ENCODE measurements at regions not wholly inside any gene's neighbourhood (a gene's known extent, or its start where the extent isn't known, plus 50 kb on each side); places are given as distances from the start of the nearest gene placed in this dataset.

DNA sequence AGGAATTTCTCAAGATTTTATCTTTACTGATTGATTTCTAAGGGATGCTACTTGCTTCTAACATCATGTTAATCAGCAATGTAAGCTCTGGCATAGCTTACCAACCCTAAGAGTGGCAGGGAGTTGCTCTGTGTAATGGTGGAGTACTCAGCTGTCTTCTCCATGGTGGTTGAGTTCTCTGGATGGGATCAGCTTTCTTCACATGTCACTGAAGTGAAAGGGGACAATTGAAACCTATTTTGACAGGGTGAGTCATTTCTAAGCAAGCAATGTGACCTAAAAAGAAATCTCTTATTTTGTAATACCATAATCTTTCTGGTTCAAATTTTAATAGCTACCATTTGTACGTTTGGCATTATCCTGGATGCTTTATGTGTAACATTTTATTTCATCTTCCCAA is 430.4 kb downstream of the GJA1 start:
- Mint-ChIP-seq H3K4me3 (no peak overlapping the region), H3K36me3 (no peaks in the 10 kb centered on the region), H3K27me3 (ENCODE audit: low read depth in 3 of 3) (peaks cover 0 to 3% (median 0%) of the 10 kb centered on the region in 3 donors), H3K27ac (no peak overlapping the region), H3K9me3 (peaks cover 4 to 28% (median 10%) of the 10 kb centered on the region in 6 donors), H3K4me1 (no peaks in the 10 kb centered on the region)
- no peak for DNase-seq

DNA sequence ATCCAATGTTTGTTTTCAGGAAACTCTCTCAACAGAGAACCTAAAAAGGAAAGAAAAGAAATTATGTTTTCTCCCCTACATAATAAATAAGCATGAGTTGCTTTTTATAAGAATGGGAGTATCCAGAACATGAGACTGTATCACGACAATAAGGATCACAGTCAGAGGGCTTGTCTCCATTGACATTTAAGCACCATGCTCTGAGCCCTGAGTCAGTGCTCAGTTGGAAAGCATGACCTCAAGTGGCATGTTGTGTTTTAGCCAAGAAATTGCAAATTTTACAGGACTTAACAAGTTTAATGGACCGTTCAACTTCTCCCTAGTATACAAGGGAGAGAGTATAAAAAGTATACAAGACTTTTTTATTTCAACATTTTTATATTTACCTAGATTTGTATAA is 431.6 kb downstream of the GJA1 start:
- peaks cover 2 to 34% (median 10%) of the 10 kb centered on the region in 6 donors for H3K9me3 Mint-ChIP-seq

DNA sequence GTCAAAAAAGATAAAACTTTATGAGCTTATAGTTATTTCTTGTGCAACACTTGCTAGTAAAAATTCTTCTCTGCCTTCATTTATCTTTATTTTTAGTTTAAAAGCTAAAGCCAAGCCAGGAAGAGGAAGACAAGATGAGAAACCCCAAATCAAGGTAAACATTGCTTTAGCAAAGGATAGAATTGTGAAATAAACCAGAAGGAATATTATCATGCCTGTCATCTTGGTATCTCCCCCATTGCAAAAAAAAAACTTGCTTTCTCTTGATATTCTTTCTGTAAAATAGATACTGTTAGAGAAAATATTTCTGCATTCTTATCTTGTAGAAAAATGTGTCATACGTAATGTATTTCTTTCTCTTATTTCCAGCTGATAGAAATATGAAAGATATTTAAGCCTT is 432.8 kb downstream of the GJA1 start:
- H3K27me3 Mint-ChIP-seq (ENCODE audit: low read depth in 3 of 3) = peaks cover 0 to 1% (median 0%) of the 10 kb centered on the region in 3 donors
- H3K36me3 Mint-ChIP-seq = no peaks in the 10 kb centered on the region
- no peak overlapping the region for H3K4me3 Mint-ChIP-seq
- DNase-seq = no peak
- H3K9me3 Mint-ChIP-seq = peaks cover 5 to 30% (median 10%) of the 10 kb centered on the region in 6 donors
- no peak overlapping the region for H3K27ac Mint-ChIP-seq
- H3K4me1 Mint-ChIP-seq = no peaks in the 10 kb centered on the region

More for the DNA sequence above, 431.6 kb downstream of the GJA1 start:
- H3K27me3 Mint-ChIP-seq (ENCODE audit: low read depth in 3 of 3) = peaks cover 0 to 1% (median 0%) of the 10 kb centered on the region in 3 donors
- H3K4me3 Mint-ChIP-seq = no peak overlapping the region
- H3K27ac Mint-ChIP-seq = no peak overlapping the region
- H3K36me3 Mint-ChIP-seq = no peaks in the 10 kb centered on the region
- no peak for DNase-seq
- no peaks in the 10 kb centered on the region for H3K4me1 Mint-ChIP-seq

DNA sequence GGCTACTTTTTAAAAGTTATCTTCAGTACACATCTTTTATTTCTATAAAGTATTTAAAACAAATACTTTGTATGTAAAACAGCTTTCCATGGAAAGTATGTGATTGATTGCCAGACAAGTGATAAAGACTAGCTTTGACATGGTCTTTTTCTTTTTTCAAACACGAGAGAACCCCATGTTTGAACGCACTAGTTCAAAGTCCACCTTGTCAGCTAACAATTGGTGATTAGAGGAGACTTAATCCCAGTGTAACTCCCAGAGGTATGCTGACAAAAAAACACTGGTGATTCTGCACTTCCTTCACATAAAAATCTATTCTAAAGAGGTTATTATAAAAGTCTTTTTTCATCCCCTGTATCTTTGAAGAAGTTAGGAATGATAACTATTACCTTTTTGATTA is 438.1 kb downstream of the GJA1 start:
- no peaks in the 10 kb centered on the region for H3K36me3 Mint-ChIP-seq
- H3K4me1 Mint-ChIP-seq = no peaks in the 10 kb centered on the region
- H3K27me3 Mint-ChIP-seq (ENCODE audit: low read depth in 3 of 3) = peaks cover 0 to 1% (median 0%) of the 10 kb centered on the region in 3 donors
- no peak overlapping the region for H3K4me3 Mint-ChIP-seq
- H3K27ac Mint-ChIP-seq = no peak overlapping the region
- DNase-seq = no peak
- H3K9me3 Mint-ChIP-seq = peaks cover 3 to 25% (median 7%) of the 10 kb centered on the region in 6 donors

DNA sequence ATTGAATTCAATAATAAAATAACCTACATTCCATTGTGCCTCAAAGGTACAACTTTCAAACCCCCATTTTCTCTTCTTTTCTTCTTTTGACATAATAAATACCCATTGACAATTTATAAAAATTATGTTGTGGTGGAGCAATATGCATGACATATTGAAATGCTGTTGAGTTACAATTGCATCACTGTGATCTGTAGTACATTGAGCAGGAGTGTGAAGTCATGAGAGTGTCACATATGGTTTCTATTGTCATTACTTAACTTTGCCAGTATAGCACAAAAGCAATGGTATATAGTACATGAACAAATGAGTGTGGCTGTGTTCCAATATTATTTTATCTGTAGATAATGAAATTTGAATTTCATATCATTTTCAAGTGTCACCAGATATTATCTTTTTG is 441.3 kb downstream of the GJA1 start:
- Mint-ChIP-seq H3K4me1 (no peaks in the 10 kb centered on the region), H3K27me3 (ENCODE audit: low read depth in 3 of 3) (no peaks in the 10 kb centered on the region), H3K36me3 (no peaks in the 10 kb centered on the region), H3K27ac (no peak overlapping the region), H3K4me3 (no peak overlapping the region), H3K9me3 (peaks cover 1 to 11% (median 4%) of the 10 kb centered on the region in 6 donors)
- no peak for DNase-seq

DNA sequence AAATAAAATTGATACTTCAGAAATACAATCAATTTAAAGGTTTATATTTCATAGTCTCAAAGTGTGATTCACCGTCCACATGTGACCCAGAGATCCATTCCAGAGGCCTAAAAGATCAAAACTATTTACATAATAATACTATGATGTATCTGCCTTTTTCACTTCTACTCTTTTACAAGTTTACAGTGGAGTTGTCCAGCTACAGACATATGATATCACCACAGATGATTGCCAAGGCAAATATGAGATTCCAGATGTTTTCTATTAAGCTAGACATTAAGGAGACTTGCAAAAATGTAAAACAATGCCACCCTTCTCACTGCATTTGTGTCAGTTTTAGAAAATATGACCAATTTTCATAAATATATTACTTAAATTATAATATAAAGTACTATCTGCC is 443.7 kb downstream of the GJA1 start:
- Mint-ChIP-seq H3K4me3 (no peak overlapping the region), H3K27ac (no peak overlapping the region), H3K9me3 (peaks cover 0 to 11% (median 1%) of the 10 kb centered on the region in 6 donors), H3K36me3 (no peaks in the 10 kb centered on the region), H3K27me3 (ENCODE audit: low read depth in 3 of 3) (no peaks in the 10 kb centered on the region), H3K4me1 (no peaks in the 10 kb centered on the region)
- DNase-seq = no peak

DNA sequence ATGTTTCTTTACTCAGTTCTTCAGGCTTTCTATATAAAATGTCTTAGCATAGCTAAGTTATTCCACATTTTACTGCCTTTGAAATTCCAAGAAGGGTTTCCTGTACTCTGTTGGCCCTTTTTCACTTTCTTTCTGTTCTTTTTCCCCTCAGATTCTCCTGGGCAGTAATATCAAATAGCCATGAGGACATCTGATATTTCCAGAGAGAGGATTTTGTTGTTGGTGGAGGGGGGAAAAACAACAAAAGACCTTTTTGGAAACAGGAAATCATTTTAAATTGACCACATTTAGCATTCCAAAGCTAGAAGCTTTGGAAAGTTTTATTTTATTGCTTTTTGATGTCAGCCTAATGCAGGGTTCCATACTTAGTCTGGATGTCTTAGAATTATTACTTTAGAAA is 445.4 kb downstream of the GJA1 start:
- Mint-ChIP-seq H3K9me3 (peaks cover 0 to 19% (median 7%) of the 10 kb centered on the region in 6 donors), H3K4me1 (no peaks in the 10 kb centered on the region), H3K4me3 (no peak overlapping the region), H3K27me3 (ENCODE audit: low read depth in 3 of 3) (no peaks in the 10 kb centered on the region), H3K36me3 (peaks cover 0 to 4% (median 0%) of the 10 kb centered on the region in 3 donors), H3K27ac (no peak overlapping the region)
- DNase-seq = no peak

DNA sequence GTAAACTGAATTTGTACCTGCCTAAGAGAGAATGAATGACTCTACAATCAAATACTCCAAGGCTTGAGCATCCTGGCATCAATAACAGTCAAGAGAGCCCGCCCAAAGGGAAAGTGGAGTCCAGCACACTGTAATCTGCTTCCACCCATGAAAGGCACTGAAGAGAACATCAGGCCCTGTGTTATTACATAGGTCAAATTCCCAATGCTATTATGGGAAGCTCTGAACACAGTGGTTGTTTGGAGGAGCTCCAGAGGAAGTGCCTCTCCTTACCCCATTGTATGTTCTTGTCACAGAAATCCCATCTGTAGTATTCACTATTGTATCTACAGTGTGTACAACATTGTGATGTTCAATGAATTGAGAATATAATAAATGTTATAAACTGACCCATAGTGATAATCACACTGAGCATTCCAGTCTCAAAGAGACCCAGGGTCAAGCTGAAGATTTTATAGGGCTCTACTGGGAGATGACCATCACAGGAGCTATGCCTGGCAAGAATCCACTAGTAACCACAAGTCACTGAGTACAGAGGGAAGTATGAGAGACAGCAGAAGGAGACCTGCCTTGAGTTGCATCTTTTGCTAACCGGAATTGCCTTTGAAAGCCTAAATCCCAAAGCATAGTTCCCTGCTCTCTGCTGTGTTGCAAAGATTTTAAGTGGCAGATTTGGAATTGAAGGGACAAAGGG is 446.7 kb downstream of the GJA1 start:
- no peak for DNase-seq
- Mint-ChIP-seq H3K9me3 (peaks cover 0 to 18% (median 7%) of the 10 kb centered on the region in 6 donors), H3K36me3 (peaks cover 0 to 4% (median 0%) of the 10 kb centered on the region in 3 donors), H3K4me3 (no peak overlapping the region), H3K27me3 (ENCODE audit: low read depth in 3 of 3) (no peaks in the 10 kb centered on the region), H3K4me1 (no peaks in the 10 kb centered on the region), H3K27ac (no peak overlapping the region)

DNA sequence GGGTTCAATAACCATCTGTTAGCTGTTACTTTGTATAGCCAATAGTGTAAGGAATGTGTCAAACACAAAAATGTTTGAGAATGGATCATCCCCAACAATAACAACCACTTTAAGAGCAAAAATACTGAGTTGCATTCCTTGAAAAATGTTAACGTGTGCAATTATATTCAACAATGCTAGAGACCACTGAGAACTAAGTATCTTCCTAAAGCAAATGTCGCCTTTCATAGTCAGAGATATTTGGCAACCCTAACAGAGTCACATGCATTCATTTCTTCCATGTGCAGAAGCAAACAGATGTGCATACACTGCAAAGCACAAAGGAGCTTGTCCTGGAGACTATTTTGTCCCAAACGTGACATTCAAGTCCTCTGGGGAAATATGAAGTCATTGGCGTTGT is 448.6 kb downstream of the GJA1 start:
- H3K36me3 Mint-ChIP-seq = peaks cover 0 to 4% (median 0%) of the 10 kb centered on the region in 3 donors
- no peak for DNase-seq

DNA sequence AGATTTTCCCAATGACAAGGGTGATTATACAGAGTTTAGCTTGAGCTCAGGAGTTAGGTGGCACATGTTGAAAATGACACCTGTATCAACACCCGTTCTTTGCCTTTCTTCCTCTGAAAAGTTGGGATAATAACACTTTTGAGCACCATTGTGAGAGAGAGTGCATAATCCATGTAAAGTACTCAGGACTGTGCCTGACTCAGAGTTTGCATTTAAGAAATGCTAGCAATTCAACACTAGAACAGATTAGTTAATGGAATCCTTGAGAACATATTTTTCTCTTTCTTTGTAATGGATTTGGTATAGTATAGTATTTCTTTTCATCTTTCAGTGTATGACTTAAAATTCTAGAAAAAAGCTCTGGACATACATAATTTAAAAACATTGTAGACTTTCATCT is 449.2 kb downstream of the GJA1 start:
- H3K36me3 Mint-ChIP-seq = peaks cover 0 to 4% (median 0%) of the 10 kb centered on the region in 3 donors

More for the DNA sequence above, 448.6 kb downstream of the GJA1 start:
- peaks cover 3 to 13% (median 6%) of the 10 kb centered on the region in 6 donors for H3K9me3 Mint-ChIP-seq
- H3K4me1 Mint-ChIP-seq = no peaks in the 10 kb centered on the region
- H3K27me3 Mint-ChIP-seq (ENCODE audit: low read depth in 3 of 3) = no peaks in the 10 kb centered on the region
- H3K27ac Mint-ChIP-seq = no peak overlapping the region
- no peak overlapping the region for H3K4me3 Mint-ChIP-seq

DNA sequence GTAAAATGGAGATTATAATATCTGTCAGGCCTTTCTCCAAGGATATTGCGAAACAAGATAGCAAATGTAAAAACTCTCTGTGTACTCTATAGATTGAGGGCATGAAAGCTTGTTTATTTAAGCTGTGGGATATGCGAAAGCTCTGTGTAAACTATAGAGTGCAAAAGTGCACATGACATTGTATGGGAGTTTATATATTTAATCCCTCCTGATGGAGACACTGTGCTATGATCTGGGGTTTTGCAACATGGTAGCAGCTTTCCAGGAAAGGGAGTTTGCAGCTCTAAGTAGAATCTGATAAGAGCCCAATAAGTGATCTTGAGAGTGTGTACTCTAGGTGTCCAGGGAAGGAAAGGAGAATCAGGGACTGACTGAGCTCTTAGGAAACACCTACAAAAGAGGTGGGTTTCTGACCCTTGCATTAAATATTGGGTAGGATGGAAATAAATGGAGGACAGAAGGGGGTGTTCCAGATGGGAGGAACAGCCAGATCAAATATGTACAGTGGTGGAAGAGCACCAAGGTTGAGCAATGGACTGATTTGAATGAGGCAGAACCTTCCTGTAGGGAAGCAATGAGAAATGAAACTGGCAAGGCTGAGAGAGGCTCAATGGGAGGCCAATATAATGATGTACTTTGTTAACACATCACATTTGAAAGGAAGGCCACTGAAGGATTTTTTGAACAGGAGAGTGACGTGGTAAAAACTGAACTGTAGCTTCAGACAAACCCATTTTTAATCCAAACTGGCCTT is 450.1 kb downstream of the GJA1 start:
- H3K9me3 Mint-ChIP-seq = peaks cover 3 to 14% (median 7%) of the 10 kb centered on the region in 6 donors
- no peak overlapping the region for H3K4me3 Mint-ChIP-seq
- no peak for DNase-seq
- H3K36me3 Mint-ChIP-seq = peaks cover 0 to 4% (median 0%) of the 10 kb centered on the region in 3 donors
- H3K4me1 Mint-ChIP-seq = no peaks in the 10 kb centered on the region
- no peaks in the 10 kb centered on the region for H3K27me3 Mint-ChIP-seq (ENCODE audit: low read depth in 3 of 3)
- no peak overlapping the region for H3K27ac Mint-ChIP-seq

More for the DNA sequence above, 449.2 kb downstream of the GJA1 start:
- Mint-ChIP-seq H3K4me1 (no peaks in the 10 kb centered on the region), H3K27me3 (ENCODE audit: low read depth in 3 of 3) (no peaks in the 10 kb centered on the region), H3K9me3 (peaks cover 3 to 14% (median 6%) of the 10 kb centered on the region in 6 donors), H3K4me3 (no peak overlapping the region), H3K27ac (no peak overlapping the region)
- no peak for DNase-seq

DNA sequence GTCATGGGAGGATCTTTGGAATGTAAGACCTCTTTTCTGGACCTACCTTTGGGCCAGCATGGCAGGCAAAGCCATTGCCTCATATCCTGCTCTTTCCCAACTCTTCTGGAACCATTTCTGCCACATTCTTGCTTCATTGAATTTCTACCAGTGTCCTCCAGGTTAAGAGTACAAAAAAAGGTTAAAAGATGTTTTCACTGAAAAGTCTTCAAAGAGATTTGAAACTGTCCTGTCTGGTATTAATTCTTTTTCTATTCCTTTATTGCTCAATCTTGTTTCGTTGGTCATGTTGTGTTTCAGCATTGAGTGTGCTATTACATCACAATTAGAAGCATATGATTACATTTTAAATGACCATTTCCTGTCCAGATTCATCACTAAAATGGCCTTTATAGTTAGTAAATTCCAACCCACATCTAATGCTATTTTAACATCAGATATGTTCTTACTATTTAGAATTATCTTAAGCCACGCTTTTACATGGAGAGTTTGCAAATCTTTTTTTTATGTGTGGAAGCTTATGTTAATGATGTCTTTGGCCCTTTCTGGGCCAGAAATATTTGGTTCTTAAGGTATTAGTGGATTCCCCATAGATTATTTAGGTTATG is 450.9 kb downstream of the GJA1 start:
- Mint-ChIP-seq H3K4me3 (no peak overlapping the region), H3K27me3 (ENCODE audit: low read depth in 3 of 3) (no peaks in the 10 kb centered on the region), H3K9me3 (peaks cover 3 to 14% (median 7%) of the 10 kb centered on the region in 6 donors)

DNA sequence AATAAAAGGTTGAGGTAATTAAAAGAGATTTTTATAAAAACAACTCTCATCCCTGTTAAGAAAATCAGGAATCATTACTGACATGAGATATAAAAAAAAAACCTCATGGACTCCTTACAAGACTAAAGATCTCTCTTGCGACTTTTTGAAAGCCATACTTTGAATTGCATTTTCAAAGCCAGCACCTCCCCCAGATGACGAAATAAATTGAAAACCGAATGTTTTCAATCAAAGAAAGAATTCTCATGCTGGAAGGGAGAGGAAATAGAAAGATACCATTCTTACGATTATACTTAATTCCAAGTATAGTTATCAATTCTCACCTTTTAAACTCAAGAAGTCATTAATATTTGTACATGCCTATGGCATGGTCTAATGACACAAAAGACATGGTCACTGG is 452.3 kb downstream of the GJA1 start:
- no peak for DNase-seq
- no peaks in the 10 kb centered on the region for H3K27me3 Mint-ChIP-seq (ENCODE audit: low read depth in 3 of 3)
- peaks cover 0 to 4% (median 0%) of the 10 kb centered on the region in 3 donors for H3K36me3 Mint-ChIP-seq
- H3K4me3 Mint-ChIP-seq = no peak overlapping the region
- H3K9me3 Mint-ChIP-seq = peaks cover 3 to 14% (median 7%) of the 10 kb centered on the region in 6 donors
- no peaks in the 10 kb centered on the region for H3K4me1 Mint-ChIP-seq
- H3K27ac Mint-ChIP-seq = no peak overlapping the region

More for the DNA sequence above, 450.9 kb downstream of the GJA1 start:
- no peaks in the 10 kb centered on the region for H3K4me1 Mint-ChIP-seq
- no peak for DNase-seq
- H3K36me3 Mint-ChIP-seq = peaks cover 0 to 4% (median 0%) of the 10 kb centered on the region in 3 donors
- H3K27ac Mint-ChIP-seq = no peak overlapping the region

All from immature natural killer cell (primary cell).